ENCODE measurements at regions not wholly inside any gene's neighbourhood (a gene's known extent, or its start where the extent isn't known, plus 50 kb on each side); places are given as distances from the start of the nearest gene placed in this dataset.

GRCh38 chr16:61480250-61480649 lies 556.0 kb downstream of the CDH8 start:
- TF ChIP-seq CTCF (IDR thresholded peaks at IDR 0.05; ENCODE audit: low read depth, low read length, poor library complexity, severe bottlenecking), result no peak
- TF ChIP-seq EZH2phosphoT487 (IDR thresholded peaks at IDR 0.05; ENCODE audit: borderline replicate concordance, low read length), result no peak

All from DOHH2 (cell line).